ENCODE measurements at regions not wholly inside any gene's neighbourhood (a gene's known extent, or its start where the extent isn't known, plus 50 kb on each side); places are given as distances from the start of the nearest gene placed in this dataset.

DNA sequence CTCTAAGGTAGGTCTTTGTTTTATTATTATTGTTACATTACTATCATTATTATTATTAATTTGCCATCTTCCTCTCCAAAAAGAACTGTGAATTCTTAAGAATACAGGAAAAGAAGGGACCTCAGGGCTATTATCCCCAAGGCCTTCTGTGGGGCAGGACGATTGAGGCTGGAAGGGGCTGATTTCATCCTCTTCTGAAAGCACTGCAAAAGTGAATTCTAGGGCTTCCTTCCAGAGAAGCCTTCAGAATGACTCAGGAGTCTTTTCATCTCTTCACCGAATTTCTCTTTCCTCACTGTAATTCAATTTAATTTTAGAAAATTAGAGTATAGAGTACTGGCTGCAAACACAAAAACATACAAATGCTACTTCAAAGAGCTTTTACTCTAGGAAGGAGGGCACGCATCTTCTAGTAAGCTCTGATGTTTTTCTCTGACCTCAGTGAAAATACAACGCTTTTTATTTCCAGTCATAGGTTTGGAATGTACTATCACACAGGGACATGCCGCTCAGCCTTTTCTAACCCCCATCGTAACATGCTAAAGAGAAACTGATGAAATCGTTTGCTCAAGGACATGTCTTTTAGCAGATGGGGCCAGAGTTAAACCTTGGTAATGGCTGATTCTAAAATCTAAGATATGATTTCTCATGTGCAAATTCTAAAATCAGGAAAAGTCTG, 280.2 kb upstream of the PITRM1 start:
- H3K9me3 ChIP-seq = no peaks in the 10 kb centered on the region
- H3K4me1 ChIP-seq = peaks cover 0 to 23% (median 5%) of the 10 kb centered on the region in 4 donors
- H3K36me3 ChIP-seq = no peaks in the 10 kb centered on the region
- no peak for DNase-seq
- 64 to 78% methylated on average over 7 of the region's 7 CpGs for whole genome bisulfite sequencing, 2 donors (ENCODE audit: low coverage in 1 of 2)
- no peaks in the 10 kb centered on the region for H3K27me3 ChIP-seq
- H3K27ac ChIP-seq = peak overlapping the region; percentile 57 to 82 (median 70)
- TF ChIP-seq POLR2A (IDR thresholded peaks at IDR 0.05) = no peak
- peak; percentile 25 for TF ChIP-seq EP300 (IDR thresholded peaks at IDR 0.05; ENCODE audit: low read depth)
- peak in 2 of 3 donors; percentile 32 to 52 for TF ChIP-seq POLR2AphosphoS5 (IDR thresholded peaks at IDR 0.05)
- in situ Hi-C loops (cut with MboI; ENCODE audit: low pct_ligation_motif_present in 1 of 4, low pct_unique_long_range_greater_than_20kb in 1 of 4, low sequenced_read_pairs in 3 of 4) (loop anchor here in 1 of 4 donors (25.0 kb wide), 2 partner anchors 309 to 609 kb away; no protein-coding TSS in a partner anchor), intact Hi-C loops (cut with DNase I; ENCODE audit: low total_unique reads) (no loop called here)
- no peak overlapping the region for H3K4me3 ChIP-seq

DNA sequence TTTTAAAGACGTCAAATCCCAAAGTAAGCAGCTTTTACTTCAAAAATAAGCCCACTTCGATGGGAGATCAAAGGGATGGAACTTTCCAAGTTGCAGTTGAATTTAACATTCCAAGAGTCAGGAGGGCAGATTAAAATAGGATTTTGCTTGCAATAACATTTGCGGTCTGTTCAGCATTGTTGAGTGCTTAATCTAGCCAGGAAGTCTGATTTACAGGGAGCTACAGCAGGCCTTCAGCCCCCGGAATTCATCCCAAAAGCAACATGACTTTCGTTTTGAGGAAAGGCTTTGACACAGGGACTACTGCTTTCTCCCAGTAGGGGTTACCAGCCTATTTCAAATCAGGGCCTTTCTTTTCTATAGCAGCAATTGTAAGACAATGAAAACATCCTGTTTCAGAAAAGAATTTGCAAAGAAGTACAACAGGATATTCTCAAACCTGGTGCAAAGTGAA, 279.6 kb upstream of the PITRM1 start:
- WGBS, 2 donors (ENCODE audit: low coverage in 1 of 2) = 40 to 50% methylated on average over 3 to 5 of the region's 5 CpGs
- peaks cover 0 to 23% (median 5%) of the 10 kb centered on the region in 4 donors for H3K4me1 ChIP-seq
- H3K9me3 ChIP-seq = no peaks in the 10 kb centered on the region
- DNase-seq = no peak
- H3K27ac ChIP-seq = peak overlapping the region; percentile 57 to 82 (median 70)
- no peaks in the 10 kb centered on the region for H3K27me3 ChIP-seq
- in situ Hi-C loops (cut with MboI; ENCODE audit: low pct_ligation_motif_present in 1 of 4, low pct_unique_long_range_greater_than_20kb in 1 of 4, low sequenced_read_pairs in 3 of 4) = loop anchor here in 1 of 4 donors (25.0 kb wide), 2 partner anchors 310 to 610 kb away; no protein-coding TSS in a partner anchor
- TF ChIP-seq, protein P1, sequence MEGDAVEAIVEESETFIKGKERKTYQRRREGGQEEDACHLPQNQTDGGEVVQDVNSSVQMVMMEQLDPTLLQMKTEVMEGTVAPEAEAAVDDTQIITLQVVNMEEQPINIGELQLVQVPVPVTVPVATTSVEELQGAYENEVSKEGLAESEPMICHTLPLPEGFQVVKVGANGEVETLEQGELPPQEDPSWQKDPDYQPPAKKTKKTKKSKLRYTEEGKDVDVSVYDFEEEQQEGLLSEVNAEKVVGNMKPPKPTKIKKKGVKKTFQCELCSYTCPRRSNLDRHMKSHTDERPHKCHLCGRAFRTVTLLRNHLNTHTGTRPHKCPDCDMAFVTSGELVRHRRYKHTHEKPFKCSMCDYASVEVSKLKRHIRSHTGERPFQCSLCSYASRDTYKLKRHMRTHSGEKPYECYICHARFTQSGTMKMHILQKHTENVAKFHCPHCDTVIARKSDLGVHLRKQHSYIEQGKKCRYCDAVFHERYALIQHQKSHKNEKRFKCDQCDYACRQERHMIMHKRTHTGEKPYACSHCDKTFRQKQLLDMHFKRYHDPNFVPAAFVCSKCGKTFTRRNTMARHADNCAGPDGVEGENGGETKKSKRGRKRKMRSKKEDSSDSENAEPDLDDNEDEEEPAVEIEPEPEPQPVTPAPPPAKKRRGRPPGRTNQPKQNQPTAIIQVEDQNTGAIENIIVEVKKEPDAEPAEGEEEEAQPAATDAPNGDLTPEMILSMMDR (IDR thresholded peaks at IDR 0.05) = peak in 4 of 5 experiments; percentile 19 to 33 (median 30)
- TF ChIP-seq POLR2AphosphoS5 (IDR thresholded peaks at IDR 0.05) (peak in 1 of 3 donors; percentile 31), EP300 (IDR thresholded peaks at IDR 0.05; ENCODE audit: low read depth) (no peak), POLR2A (IDR thresholded peaks at IDR 0.05) (no peak)
- no peak overlapping the region for H3K4me3 ChIP-seq
- H3K36me3 ChIP-seq = no peaks in the 10 kb centered on the region
- intact Hi-C loops (cut with DNase I; ENCODE audit: low total_unique reads) = no loop called here

GRCh38 chr10:3451516-3452172, 279.1 kb upstream of the PITRM1 start:
- in situ Hi-C loops (cut with MboI; ENCODE audit: low pct_ligation_motif_present in 1 of 4, low pct_unique_long_range_greater_than_20kb in 1 of 4, low sequenced_read_pairs in 3 of 4) (loop anchor here in 1 of 4 donors (25.0 kb wide), 2 partner anchors 311 to 611 kb away; no protein-coding TSS in a partner anchor), intact Hi-C loops (cut with DNase I; ENCODE audit: low total_unique reads) (no loop called here)
- no peaks in the 10 kb centered on the region for H3K27me3 ChIP-seq
- DNase-seq = no peak
- no peaks in the 10 kb centered on the region for H3K9me3 ChIP-seq
- no peaks in the 10 kb centered on the region for H3K36me3 ChIP-seq
- TF ChIP-seq POLR2AphosphoS5 (IDR thresholded peaks at IDR 0.05) (no peak), EP300 (IDR thresholded peaks at IDR 0.05; ENCODE audit: low read depth) (no peak), POLR2A (IDR thresholded peaks at IDR 0.05) (no peak)
- TF ChIP-seq, protein P1 (IDR thresholded peaks at IDR 0.05) = no peak
- 53 to 79% methylated on average over 1 to 4 of the region's 4 CpGs for WGBS, 2 donors (ENCODE audit: low coverage in 1 of 2)
- H3K4me1 ChIP-seq = peaks cover 0 to 23% (median 5%) of the 10 kb centered on the region in 4 donors
- H3K4me3 ChIP-seq = no peak overlapping the region
- peak overlapping the region; percentile 57 to 82 (median 70) for H3K27ac ChIP-seq

DNA sequence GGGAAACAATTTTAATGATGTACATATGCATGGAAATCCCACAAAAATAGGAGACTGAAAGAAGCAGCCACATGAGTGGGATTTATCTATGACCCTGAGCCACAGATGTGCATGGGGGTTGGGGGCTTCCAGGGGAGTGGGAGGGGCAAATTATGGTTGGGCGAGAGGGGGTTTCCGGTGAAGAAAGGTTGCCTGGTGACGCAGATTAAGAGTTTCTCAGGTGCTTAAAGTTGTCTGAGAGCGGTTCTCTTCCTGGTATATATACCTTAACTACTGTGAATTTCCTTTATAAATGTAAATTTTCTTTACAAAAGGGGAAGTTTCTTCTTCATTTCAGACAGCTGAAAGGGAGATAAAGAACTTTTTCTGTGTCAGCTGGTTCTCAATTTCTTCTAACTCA, 273.6 kb upstream of the PITRM1 start:
- intact Hi-C loops (cut with DNase I; ENCODE audit: low total_unique reads) (no loop called here), in situ Hi-C loops (cut with MboI; ENCODE audit: low pct_ligation_motif_present in 1 of 4, low pct_unique_long_range_greater_than_20kb in 1 of 4, low sequenced_read_pairs in 3 of 4) (no loop called here)
- no peaks in the 10 kb centered on the region for H3K4me1 ChIP-seq
- no peaks in the 10 kb centered on the region for H3K36me3 ChIP-seq
- H3K9me3 ChIP-seq = no peaks in the 10 kb centered on the region
- 81 to 96% methylated on average over 4 of the region's 4 CpGs for WGBS, 2 donors (ENCODE audit: low coverage in 1 of 2)
- no peaks in the 10 kb centered on the region for H3K27me3 ChIP-seq
- H3K4me3 ChIP-seq = no peak overlapping the region
- TF ChIP-seq, protein P1 (IDR thresholded peaks at IDR 0.05) = no peak
- no peak for TF ChIP-seq POLR2AphosphoS5 (IDR thresholded peaks at IDR 0.05)
- no peak for TF ChIP-seq POLR2A (IDR thresholded peaks at IDR 0.05)
- TF ChIP-seq EP300 (IDR thresholded peaks at IDR 0.05; ENCODE audit: low read depth) = no peak
- no peak for DNase-seq
- no peak overlapping the region for H3K27ac ChIP-seq

All from transverse colon (tissue), 4 donors.